ENCODE measurements at regions not wholly inside any gene's neighbourhood (a gene's known extent, or its start where the extent isn't known, plus 50 kb on each side); places are given as distances from the start of the nearest gene placed in this dataset.

- TF ChIP-seq, protein P1, sequence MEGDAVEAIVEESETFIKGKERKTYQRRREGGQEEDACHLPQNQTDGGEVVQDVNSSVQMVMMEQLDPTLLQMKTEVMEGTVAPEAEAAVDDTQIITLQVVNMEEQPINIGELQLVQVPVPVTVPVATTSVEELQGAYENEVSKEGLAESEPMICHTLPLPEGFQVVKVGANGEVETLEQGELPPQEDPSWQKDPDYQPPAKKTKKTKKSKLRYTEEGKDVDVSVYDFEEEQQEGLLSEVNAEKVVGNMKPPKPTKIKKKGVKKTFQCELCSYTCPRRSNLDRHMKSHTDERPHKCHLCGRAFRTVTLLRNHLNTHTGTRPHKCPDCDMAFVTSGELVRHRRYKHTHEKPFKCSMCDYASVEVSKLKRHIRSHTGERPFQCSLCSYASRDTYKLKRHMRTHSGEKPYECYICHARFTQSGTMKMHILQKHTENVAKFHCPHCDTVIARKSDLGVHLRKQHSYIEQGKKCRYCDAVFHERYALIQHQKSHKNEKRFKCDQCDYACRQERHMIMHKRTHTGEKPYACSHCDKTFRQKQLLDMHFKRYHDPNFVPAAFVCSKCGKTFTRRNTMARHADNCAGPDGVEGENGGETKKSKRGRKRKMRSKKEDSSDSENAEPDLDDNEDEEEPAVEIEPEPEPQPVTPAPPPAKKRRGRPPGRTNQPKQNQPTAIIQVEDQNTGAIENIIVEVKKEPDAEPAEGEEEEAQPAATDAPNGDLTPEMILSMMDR (IDR thresholded peaks at IDR 0.05), result no peak
- no peak for TF ChIP-seq ZFX (IDR thresholded peaks at IDR 0.05; ENCODE audit: borderline replicate concordance)
Measured at GRCh38 chr5:45179686-45180085, 370.9 kb downstream of the MRPS30 start.

Measured in 22Rv1 (cell line).